Right hindlimb (tissue), 1 donor: ENCODE measurements at regions not wholly inside any gene's neighbourhood (a gene's known extent, or its start where the extent isn't known, plus 50 kb on each side); places are given as distances from the start of the nearest gene placed in this dataset.
A peak's percentile ranks its signal among the peaks of the same experiment; 100 is the strongest.

ENCODE experiments used
- DNase-seq: peaks from one replicate; pipeline ENCODE4 v3.0.0-alpha.2; 2018

GRCh38 chrX:140848800-140849199 is 139.2 kb downstream of the LINC00632 start:
- no peak for DNase-seq

- no peak for DNase-seq
Measured at GRCh38 chrX:140860718-140861117, 141.7 kb upstream of the SPANXB1 start.

- DNase-seq: no peak
Measured at GRCh38 chrX:140866446-140866845, 135.9 kb upstream of the SPANXB1 start.

GRCh38 chrX:140912606-140913005 is 89.8 kb upstream of the SPANXB1 start:
- DNase-seq: no peak

GRCh38 chrX:140913802-140914501 is 88.4 kb upstream of the SPANXB1 start:
- DNase-seq: no peak

GRCh38 chrX:140916872-140917271 is 85.5 kb upstream of the SPANXB1 start:
- DNase-seq: no peak

- no peak for DNase-seq
Measured at GRCh38 chrX:140917354-140918115, 84.9 kb upstream of the SPANXB1 start.

GRCh38 chrX:140918398-140919038 is 83.9 kb upstream of the SPANXB1 start:
- peak; percentile 24 for DNase-seq

- DNase-seq: no peak
Measured at GRCh38 chrX:140920416-140920815, 82.0 kb upstream of the SPANXB1 start.

- DNase-seq: no peak
Measured at GRCh38 chrX:140923118-140923517, 79.3 kb upstream of the SPANXB1 start.

GRCh38 chrX:140928739-140929138 is 73.7 kb upstream of the SPANXB1 start:
- no peak for DNase-seq

- no peak for DNase-seq
Measured at GRCh38 chrX:140933016-140933415, 69.4 kb upstream of the SPANXB1 start.

GRCh38 chrX:140933874-140934655 is 68.3 kb upstream of the SPANXB1 start:
- no peak for DNase-seq

GRCh38 chrX:140943513-140943912 is 58.9 kb upstream of the SPANXB1 start:
- DNase-seq: no peak

GRCh38 chrX:140944710-140945109 is 57.7 kb upstream of the SPANXB1 start:
- no peak for DNase-seq

GRCh38 chrX:140948827-140949226 is 53.6 kb upstream of the SPANXB1 start:
- DNase-seq: no peak

- DNase-seq: no peak
Measured at GRCh38 chrX:140949233-140949632, 53.2 kb upstream of the SPANXB1 start.
